HK-2 (cell line): ENCODE measurements at regions not wholly inside any gene's neighbourhood (a gene's known extent, or its start where the extent isn't known, plus 50 kb on each side); places are given as distances from the start of the nearest gene placed in this dataset.
A peak's percentile ranks its signal among the peaks of the same experiment; 100 is the strongest.
"Not testable (repeated sequence)": the region's sequence is repeated elsewhere in the genome, so short reads cannot be mapped to it uniquely, and the experiment has no call there.

Experiments
- DNase-seq: peaks from one replicate; pipeline ENCODE4 v3.0.0-alpha.2; 2018; ENCODE audit not compliant: unreplicated experiment

DNA sequence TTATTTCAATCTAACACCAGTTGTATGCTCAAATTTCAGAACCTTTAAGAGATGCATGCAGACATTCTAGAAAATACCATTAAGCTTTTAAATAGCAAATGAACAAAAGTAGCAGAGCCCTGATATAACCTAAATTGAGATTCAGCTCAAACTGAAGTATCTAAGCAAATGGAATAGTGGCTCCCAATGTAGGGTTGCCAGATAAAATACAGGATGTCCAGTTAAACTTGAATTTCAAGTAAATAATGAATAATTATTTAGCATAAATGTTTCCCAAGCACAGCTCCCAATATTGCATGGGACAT is 171.1 kb upstream of the ATP11B start:
- DNase-seq = no peak

DNA sequence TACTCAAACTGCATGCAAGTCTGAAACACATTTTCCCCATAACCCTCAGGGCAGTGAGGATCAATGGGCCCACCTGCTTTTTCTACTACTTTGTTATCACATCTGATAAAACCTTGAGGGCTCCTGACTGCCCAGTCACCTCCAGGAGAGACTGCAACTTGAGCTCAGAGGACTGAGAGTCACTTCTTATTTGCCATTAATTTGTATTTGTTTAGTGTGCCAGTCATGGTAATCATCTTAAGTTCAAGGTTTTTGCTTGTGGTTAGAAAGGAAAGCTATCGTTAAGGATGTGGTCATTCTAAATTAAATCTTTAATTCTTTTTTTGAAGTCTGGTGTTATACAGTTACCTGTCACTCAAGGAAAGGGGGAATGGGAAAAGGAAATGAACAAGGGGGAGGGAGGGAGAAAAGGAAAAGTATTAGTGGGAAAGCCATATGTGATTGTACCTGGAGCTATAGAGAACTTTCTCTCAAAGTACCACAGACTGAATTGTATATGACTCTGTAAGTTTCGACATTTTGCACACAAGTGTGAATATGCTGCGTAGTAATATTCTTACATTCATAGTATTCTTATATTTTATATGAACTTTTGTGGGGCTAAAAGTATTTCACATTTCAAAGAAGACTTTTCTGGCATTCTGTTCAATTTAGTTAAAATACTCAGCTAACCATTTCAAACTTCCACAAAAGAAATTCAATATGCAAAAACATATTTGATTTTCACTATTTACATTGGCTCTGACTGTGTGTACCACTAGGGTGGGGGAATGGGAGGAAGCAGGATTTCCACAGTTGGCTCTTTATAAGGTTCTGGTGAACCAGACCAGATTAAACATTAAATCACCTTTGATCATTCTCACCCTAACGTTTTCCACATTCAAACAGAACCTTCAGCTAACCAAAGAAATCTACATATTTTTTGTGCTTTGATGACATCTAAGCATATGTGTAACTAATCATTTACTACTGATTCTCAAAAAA is 166.5 kb upstream of the ATP11B start:
- no peak for DNase-seq

DNA sequence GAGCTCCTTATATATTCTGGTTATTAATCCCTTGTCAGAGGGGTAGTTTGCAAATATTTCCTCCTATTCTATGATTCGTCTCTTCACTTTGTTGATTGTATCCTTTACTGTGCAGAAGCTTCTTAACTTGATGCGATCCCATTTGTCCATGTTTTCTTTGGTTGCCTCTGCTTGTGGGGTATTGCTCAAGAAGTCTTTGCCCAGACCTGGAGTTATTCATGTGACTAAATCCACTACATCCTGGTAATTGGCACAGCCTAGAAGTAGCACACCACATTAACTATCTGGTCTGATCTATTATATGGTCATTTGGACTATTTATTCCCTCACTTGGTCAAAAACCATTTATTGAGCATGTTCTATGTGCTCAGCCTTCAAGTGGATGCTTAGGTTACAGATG is 164.8 kb upstream of the ATP11B start:
- no peak for DNase-seq

DNA sequence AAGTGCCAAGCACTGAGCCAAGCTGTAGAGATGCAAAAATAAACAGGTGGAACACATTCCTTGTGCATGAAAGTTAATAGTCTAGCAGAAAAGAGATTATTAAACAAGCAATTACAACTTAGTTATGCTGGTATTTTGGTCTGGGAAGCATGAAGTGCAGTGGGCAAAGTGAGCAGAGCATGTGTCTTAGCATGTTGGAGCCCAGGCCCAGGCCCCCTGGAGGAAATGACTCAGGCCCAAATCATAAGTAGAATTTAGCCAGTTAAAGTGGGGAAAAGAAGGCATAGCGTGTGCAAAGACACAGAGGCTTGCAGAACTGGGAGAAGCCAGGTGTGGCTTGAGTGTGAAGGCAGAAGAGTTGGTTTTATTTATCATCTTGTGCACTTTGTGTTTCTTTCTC is 163.8 kb upstream of the ATP11B start:
- no peak for DNase-seq

DNA sequence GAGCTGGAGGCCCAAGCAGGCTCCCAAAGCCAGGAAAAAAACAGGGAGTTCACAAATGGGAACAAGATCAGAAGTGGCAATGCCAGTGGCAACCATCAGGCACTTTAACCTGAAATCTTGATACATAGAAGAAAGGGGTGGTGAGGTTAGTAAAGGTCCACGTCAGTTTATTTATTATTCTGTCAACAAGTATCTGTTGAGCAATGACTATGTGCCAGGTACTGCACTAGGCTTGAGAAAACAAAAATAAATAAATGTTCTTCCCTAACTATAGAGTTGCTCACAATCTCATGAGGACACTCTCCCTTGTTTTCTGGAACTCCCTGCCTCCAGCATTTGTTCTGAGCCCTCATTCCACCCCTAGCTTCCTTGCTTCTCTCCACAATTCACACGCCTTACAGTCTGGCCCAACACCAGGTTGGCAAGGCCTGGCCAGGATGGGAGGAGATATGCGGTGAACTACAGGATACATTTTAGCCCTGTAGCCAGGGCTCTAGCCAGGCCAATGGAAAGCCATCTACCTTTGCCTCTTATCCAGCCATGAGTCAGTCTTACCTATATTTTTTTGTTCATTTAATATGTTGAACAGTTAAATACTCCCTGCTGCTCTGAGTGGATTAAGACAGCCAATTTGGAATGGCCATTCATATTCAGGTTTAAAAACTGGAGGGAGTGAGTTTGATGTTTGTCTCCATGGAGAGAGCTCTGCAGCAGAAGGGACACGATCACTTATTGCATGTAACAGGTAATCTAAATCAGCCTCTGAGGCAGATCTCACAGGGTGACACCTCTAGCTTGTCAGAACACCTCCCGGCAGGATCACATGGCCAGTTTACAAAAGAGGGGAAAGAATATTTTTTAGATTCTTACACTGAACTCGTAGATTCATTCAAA is 161.9 kb upstream of the ATP11B start:
- no peak for DNase-seq

DNA sequence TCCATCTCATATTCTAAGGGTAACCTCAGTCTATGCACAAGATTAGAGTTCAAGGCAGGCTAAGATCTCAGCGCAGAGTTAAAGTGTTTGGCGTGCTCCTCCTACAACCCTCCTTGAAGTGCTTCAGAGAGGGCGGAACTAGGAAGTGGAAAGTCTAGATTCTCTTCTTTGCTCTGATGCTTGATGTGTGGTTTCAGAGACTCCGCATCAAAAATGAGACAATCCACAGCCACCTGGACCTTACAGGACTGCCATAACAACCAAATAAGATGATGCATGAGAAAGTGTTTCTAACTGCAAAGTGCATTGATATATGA is 161.3 kb upstream of the ATP11B start:
- no peak for DNase-seq

DNA sequence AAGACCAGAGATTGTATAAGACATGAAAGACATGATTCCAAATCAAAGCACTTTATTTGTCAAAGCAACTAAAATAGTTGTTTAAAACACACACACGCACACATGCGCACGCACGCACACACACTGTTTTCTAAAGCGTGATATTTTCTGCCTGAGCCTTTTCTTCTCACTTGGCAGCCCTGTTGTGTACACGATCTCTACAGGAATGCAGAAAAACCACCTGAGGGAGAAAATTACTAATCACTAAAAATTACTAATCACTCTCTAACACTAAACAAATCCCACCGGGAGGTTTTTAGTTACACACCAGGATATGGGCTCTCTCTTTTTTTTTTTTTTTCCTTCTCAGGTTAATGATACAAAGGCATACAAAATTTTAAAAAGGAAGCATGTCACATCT is 160.1 kb upstream of the ATP11B start:
- no peak for DNase-seq

DNA sequence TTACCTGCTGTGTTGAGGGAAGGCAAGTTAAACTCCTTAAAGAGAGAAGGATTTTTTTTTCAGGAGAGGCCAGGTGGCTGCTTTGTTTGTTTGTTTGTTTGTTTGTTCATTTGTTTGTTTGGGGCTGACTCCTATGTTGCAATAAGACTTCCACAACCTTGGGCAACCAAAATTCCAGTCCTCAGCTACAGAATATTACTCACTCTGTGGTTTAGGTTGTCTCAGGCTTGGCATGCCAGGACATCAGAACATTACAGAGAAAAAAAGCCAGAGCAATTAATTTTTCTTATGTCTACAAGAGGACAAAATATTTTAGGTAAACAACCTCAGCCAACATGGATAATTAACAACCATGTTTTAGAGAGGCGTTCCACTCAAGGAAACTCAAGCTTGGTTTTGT is 156.7 kb upstream of the ATP11B start:
- DNase-seq = no peak

DNA sequence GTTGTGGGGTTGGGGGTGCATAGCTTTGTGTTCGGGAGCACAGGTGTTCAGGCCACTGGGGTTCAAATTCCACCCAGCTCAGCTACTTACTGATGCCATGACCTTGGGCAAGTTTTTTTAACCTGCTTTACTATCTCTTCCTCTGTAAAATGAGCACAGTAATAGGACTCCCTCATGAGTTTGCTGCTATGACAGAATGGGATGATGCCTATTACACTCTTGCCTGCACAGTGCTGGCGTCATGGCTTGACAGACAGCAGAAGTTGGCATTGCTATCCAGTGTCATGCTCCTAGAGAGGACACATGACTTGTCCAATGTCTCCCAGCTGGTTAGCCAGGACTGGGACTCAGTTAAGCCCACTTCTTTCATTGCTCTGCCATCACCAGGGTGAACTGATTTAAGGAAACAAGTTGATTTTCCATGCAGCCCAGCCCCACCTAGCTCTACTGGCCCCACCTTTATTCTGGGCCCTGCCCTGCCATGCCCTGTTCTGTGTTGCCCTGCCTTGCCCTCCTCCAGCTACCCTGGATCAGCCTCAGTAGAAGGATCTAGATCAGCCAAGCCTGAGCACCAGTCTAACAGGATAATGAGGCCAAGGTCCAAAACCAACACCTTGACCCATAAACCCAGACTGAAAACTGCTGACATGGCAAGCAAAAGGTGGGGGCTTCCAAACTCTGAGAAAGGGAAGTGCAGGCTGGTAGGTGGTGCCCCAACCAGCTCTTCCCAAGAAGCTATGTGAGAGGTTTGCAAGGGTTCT is 155.8 kb upstream of the ATP11B start:
- DNase-seq = no peak

DNA sequence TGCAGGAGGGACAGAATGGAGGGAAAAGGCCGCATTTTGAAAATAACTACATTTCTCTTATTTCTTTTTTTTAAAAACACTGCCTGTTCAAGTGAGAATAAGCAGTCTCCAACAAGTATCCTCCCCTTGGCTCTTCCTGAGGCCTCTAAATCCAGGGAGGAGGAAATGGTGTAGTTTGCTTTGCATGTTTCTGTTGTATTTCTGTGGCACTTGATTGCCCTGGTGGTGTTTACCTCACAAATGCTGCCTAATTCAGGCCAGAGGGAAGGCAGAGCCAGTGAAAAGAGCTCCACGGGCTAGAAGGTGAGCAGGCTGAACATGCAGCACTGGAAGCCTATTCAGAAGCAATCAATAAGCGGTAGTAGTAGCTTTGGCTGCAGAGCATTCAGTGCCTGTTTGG is 149.3 kb upstream of the ATP11B start:
- no peak for DNase-seq

DNA sequence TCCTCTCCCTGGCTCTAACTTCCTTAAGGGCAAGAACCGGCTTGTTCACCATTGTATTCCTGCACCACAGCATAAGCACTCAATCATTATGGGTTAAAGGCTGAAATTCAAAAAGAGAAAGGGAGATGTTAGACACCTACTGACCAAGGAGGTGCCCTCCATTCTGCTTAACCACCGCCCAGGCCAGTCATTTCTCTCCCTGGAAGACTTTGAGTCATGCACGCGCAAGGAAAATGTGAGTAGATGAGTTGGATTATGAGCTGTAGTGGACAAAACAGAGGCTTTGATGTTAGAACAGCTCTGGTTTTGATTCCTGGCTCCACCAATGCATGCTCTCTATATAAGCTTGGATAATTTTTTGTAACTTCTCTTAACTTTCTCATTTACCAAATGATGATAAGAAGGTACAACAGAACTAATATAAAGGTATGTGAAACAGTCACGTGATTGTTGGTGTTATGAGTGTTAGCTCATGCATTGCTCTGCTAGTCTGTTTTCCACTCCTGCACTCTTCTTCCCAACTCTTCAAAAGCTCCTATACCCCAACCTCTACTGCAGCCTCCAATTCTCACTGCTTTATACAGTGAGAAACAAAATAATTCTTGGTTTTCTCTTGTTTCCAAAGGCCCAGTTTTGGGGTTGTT is 148.4 kb upstream of the ATP11B start:
- DNase-seq = no peak

DNA sequence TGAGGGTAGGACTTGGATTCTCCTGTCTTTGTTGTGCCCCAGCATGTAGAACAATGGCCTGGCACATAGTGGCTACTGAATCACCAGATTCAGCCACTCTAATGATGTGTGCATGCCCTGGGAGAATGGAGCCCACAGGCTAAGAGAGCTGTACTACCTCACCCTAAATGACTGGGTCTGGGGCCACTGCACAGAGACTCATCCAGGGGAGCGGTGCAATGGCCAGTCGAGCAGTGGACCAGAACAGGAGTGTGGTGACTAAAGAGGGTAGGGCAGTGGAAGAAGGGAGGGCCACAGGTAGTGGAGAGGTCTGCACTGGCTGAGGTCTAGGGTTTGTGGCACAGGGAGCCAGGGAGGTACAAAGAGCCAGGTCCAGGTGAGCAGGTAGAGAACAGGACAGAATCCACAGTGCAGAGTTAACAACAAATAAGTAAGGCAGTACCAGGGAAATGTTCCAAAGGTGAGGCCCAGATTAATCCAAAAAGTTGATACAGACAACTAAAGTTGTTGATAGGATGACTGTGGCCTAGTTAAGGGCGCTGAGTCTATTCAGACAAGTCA is 142.7 kb upstream of the ATP11B start:
- no peak for DNase-seq

DNA sequence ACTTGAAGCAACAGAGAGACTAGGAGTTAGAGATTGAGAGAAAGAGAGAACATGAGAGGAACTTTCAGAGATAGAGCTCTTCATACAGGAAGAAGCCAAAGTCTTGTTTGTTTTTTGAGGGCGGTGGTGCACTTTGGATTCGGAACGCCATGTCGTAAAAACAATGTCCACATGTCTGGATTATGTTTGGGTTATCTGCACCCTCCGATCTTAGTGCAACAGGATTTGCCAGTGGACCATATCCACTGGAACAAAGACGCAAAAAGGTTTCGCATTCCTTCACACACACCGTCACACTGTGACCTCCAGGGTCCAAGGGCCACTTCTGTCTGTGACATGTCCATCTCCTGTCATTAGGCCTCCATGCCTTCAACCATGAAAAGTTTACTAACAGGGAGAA is 141.8 kb upstream of the ATP11B start:
- DNase-seq = no peak

DNA sequence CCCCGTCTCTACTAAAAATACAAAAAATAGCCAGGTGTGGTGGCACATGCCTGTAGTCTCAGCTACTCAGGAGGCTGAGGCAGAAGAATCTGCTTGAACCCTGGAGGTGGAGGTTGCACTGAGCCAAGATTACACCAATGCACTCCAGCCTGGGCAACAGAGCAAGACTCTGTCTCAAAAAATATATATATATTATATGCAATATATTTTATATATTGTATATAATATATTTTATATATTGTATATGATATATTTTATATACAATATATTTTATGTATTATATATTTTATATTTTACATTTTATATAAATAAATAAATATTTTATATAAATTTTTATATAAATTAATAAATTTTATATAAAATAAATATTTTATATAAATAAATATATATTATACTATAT is 140.2 kb upstream of the ATP11B start:
- DNase-seq = not testable (repeated sequence)

DNA sequence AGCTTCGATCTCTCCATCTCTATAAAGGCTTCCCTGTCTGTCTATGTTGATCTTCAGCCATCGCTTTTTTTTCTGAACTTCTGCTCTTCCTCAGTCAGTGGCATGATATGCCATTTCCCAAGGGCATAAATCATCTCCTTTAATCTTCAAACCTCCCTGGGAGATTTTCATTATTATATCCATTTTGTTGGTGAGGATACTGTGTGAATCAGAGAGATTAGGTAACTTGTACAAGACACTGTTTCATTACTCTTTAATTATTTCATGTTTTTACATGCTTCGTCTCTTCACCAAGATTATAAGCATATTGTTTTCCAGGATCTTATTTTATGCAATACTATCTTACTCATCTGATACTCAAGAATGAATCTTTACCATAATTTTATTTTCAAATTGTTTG is 124.8 kb upstream of the ATP11B start:
- DNase-seq = no peak

DNA sequence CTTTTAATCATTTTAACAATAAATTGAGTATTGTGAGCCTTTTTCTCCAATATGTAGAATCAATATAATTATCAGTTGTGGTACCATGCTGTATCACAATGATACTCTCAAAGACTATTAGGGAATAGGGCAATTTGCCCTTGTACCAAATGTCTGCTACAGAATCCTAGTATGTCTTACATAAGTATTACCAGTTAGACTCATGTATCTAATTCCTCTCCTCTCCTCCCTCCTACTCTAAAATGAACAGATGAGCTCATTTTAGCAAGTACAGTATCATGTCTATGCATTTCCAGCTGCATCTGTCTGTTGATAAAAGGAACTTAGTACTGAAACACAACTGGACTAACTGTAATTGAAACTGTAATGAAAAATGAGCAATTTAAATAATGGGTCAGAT is 124.3 kb upstream of the ATP11B start:
- no peak for DNase-seq

DNA sequence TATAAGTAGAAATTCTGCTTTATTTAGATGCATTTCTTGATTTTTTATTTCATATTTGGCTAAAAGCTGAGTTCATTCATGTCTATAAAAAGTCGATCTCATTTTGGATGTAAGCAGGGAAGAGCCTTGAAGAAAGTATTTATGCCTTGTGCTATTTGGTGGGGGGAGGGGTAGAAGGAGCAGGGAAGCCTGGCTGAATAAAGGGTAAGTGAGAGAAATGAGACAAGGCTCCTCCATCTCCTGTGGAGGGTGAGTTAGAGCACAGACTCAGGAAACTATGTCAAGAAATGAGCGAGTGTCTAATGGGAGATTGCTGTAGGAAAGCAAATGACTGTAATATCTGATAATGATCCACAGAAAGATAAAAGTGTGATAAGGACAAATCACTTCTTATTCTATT is 121.8 kb upstream of the ATP11B start:
- no peak for DNase-seq

DNA sequence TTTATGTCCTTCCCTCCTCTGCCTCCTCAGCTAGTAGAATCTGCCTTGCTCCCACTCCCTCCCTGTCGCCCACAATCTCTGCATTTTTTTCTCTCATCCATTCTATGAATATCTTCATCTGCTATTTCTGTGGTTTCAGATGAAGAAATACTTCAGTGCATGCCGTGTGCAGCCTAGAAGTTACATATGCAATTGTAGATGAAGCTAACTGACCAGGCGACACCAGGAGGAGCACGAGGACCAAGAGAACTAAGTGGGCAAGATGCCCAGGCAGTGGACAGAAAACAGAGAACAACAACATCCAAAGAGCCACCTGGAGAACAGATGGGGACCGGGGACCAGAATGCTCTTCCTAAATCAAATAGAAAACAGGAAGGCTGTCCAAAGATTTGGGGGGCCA is 121.4 kb upstream of the ATP11B start:
- no peak for DNase-seq

DNA sequence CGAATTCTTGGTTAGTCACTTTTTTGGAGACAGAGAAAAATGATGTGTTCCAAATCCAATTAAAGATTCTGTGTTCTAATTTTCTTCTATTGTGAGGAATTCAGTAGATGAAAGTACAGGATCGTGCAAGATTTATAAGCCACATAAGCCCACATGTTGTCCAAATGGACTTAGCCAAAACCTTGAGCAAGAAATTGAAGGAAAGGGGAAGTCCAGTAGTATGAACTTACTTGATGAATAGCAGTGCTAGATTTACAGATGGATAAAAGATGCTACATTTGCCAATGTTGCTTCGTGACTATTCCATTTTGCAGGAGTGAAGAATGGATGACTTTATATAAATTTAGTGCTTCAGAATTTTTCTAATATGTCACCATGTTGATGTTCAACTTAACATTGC is 120.0 kb upstream of the ATP11B start:
- DNase-seq = no peak

DNA sequence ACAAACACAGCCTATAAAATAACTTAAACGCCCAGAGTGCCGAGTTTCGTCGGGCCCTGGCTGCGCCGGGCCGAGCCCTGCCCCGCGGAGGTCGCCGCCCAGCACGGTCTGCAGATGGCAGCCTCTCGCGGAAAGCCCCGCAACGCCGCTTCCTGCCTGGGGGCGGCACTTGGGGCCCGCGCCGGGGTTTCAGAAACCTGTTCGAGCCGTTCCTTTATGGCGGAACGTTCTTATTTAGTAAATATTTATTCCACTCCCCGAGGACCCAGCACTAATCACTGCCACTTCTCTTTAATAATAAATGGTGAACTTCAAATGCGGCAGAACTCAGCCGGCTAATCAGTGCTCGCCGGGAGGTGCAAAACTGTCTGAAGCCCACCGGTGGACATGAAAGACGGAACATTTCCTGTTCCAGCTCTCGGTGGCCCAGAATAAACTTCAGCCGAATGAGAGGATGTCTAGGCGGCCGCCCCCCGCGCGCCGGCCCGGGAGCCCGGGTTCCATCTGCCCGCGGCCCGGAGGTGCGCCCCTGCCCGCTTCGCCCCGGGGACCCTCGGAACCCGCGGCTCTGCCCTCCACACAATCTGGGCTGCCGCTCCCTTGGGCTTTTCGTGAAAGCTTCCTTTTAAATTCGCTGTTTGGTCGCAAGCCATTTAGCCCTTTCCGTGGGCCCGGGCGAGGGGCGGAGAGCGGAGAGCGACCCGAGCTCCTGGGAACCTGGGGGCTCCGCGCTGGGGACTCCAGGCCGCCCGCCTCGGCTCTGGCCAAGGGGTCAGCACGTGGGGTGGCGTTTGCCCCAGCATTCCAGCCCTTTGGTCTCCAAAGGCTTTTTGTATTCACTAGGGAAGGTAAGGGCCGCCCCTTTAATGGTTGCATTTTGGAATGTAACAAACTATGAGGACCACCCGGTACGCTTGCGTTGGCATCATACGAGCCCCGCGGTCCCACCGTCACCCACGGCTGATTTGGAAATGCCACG is 110.8 kb upstream of the ATP11B start:
- peak; percentile 54 for DNase-seq
